ENCODE measurements at regions not wholly inside any gene's neighbourhood (a gene's known extent, or its start where the extent isn't known, plus 50 kb on each side); places are given as distances from the start of the nearest gene placed in this dataset.

GRCh38 chr10:61283481-61284221, 169.5 kb downstream of the TMEM26 start:
- H3K9me3 ChIP-seq (ENCODE audit: control insufficient read depth, low read length) = no peaks in the 10 kb centered on the region
- H3K27me3 ChIP-seq (ENCODE audit: control insufficient read depth, insufficient read depth, low read length) = no peaks in the 10 kb centered on the region
- no peak overlapping the region for H3K4me2 ChIP-seq (ENCODE audit: low read length)
- no peak for TF ChIP-seq CTCF (IDR thresholded peaks at IDR 0.05)
- no peak overlapping the region for H2AFZ ChIP-seq
- H3K27ac ChIP-seq = no peak overlapping the region
- no peak overlapping the region for H3K9ac ChIP-seq
- no peak overlapping the region for H3K4me3 ChIP-seq (ENCODE audit: low read depth, low read length)
- H3K4me1 ChIP-seq = no peaks in the 10 kb centered on the region
- no peaks in the 10 kb centered on the region for H3K79me2 ChIP-seq
- H3K36me3 ChIP-seq (ENCODE audit: control insufficient read depth, insufficient read depth, low read length) = no peaks in the 10 kb centered on the region

GRCh38 chr10:61283066-61283465, 170.1 kb downstream of the TMEM26 start:
- Histone ChIP-seq H3K4me1 (no peaks in the 10 kb centered on the region), H3K27ac (no peak overlapping the region), H3K36me3 (ENCODE audit: control insufficient read depth, insufficient read depth, low read length) (no peaks in the 10 kb centered on the region), H3K4me3 (ENCODE audit: low read depth, low read length) (no peak overlapping the region), H3K4me2 (ENCODE audit: low read length) (no peak overlapping the region), H3K79me2 (no peaks in the 10 kb centered on the region), H3K27me3 (ENCODE audit: control insufficient read depth, insufficient read depth, low read length) (no peaks in the 10 kb centered on the region), H3K9me3 (ENCODE audit: control insufficient read depth, low read length) (no peaks in the 10 kb centered on the region), H3K9ac (no peak overlapping the region), H2AFZ (no peak overlapping the region)
- TF ChIP-seq CTCF (IDR thresholded peaks at IDR 0.05) = no peak

GRCh38 chr10:61280303-61280702, 172.9 kb downstream of the TMEM26 start:
- Histone ChIP-seq H3K4me3 (ENCODE audit: low read depth, low read length) (no peak overlapping the region), H3K27ac (no peak overlapping the region), H3K9me3 (ENCODE audit: control insufficient read depth, low read length) (no peaks in the 10 kb centered on the region), H3K9ac (no peak overlapping the region), H3K36me3 (ENCODE audit: control insufficient read depth, insufficient read depth, low read length) (no peaks in the 10 kb centered on the region), H3K4me2 (ENCODE audit: low read length) (no peak overlapping the region), H2AFZ (no peak overlapping the region), H3K4me1 (no peaks in the 10 kb centered on the region), H3K27me3 (ENCODE audit: control insufficient read depth, insufficient read depth, low read length) (no peaks in the 10 kb centered on the region), H3K79me2 (no peaks in the 10 kb centered on the region)
- no peak for TF ChIP-seq CTCF (IDR thresholded peaks at IDR 0.05)

GRCh38 chr10:61279400-61279799, 173.8 kb downstream of the TMEM26 start:
- no peak overlapping the region for H3K4me2 ChIP-seq (ENCODE audit: low read length)
- TF ChIP-seq CTCF (IDR thresholded peaks at IDR 0.05) = no peak
- no peak overlapping the region for H3K27ac ChIP-seq
- no peak overlapping the region for H3K4me3 ChIP-seq (ENCODE audit: low read depth, low read length)
- H2AFZ ChIP-seq = no peak overlapping the region
- H3K9ac ChIP-seq = no peak overlapping the region
- no peaks in the 10 kb centered on the region for H3K36me3 ChIP-seq (ENCODE audit: control insufficient read depth, insufficient read depth, low read length)
- no peaks in the 10 kb centered on the region for H3K9me3 ChIP-seq (ENCODE audit: control insufficient read depth, low read length)
- H3K79me2 ChIP-seq = no peaks in the 10 kb centered on the region
- no peaks in the 10 kb centered on the region for H3K27me3 ChIP-seq (ENCODE audit: control insufficient read depth, insufficient read depth, low read length)
- H3K4me1 ChIP-seq = no peaks in the 10 kb centered on the region

- Histone ChIP-seq H3K9ac (no peak overlapping the region), H3K27me3 (ENCODE audit: control insufficient read depth, insufficient read depth, low read length) (no peaks in the 10 kb centered on the region), H3K4me1 (no peaks in the 10 kb centered on the region), H3K36me3 (ENCODE audit: control insufficient read depth, insufficient read depth, low read length) (no peaks in the 10 kb centered on the region), H2AFZ (no peak overlapping the region), H3K9me3 (ENCODE audit: control insufficient read depth, low read length) (no peaks in the 10 kb centered on the region), H3K27ac (no peak overlapping the region), H3K4me2 (ENCODE audit: low read length) (no peak overlapping the region), H3K4me3 (ENCODE audit: low read depth, low read length) (no peak overlapping the region), H3K79me2 (no peaks in the 10 kb centered on the region)
- no peak for TF ChIP-seq CTCF (IDR thresholded peaks at IDR 0.05)
These were observed 174.6 kb downstream of the TMEM26 start for GRCh38 chr10:61278556-61278955.

Data from parathyroid adenoma (tissue), 2 donors.